CD4-positive, CD25-positive, alpha-beta regulatory T cell (primary cell): ENCODE measurements at regions not wholly inside any gene's neighbourhood (a gene's known extent, or its start where the extent isn't known, plus 50 kb on each side); places are given as distances from the start of the nearest gene placed in this dataset.

ENCODE experiments used
- ATAC-seq, 2 donors: fragments of 150-1000 bp; cut with Tn5 transposase; one replicate each; pipeline ENCODE4 v1.10.0; 2021; ENCODE audit warnings: low read depth in 2 of 2, moderate number of reproducible peaks in 2 of 2, moderate library complexity in 1 of 2
- DNase-seq, 3 donors: peaks; one replicate each; pipeline versions ENCODE4 v3.0.0 to v3.0.0-alpha.2; 2012 to 2022; ENCODE audit warnings: mixed read lengths in 1 of 3
- H3K27ac ChIP-seq: one replicate; pipeline ENCODE4 v1.7.0; 2013; ENCODE audit warnings: mild to moderate bottlenecking, low read length; ENCODE audit not compliant: insufficient read depth, poor library complexity, severe bottlenecking
- H3K27me3 ChIP-seq: one replicate; pipeline ENCODE4 v1.7.0; 2013; ENCODE audit warnings: low read length; ENCODE audit not compliant: control insufficient read depth, insufficient read depth
- H3K36me3 ChIP-seq: one replicate; pipeline ENCODE4 v1.7.0; 2013; ENCODE audit warnings: mild to moderate bottlenecking, low read length, moderate library complexity; ENCODE audit not compliant: control insufficient read depth, insufficient read depth
- H3K4me1 ChIP-seq: 2 replicates; pipeline ENCODE4 v1.7.0; 2013; ENCODE audit warnings: mild to moderate bottlenecking, low read length; ENCODE audit not compliant: insufficient read depth, control insufficient read depth, poor library complexity, severe bottlenecking
- H3K4me3 ChIP-seq: one replicate; pipeline ENCODE4 v1.7.0; 2013; ENCODE audit warnings: low read depth, mild to moderate bottlenecking, low read length, moderate library complexity
- H3K9me3 ChIP-seq, 2 experiments: 1 replicate in 1 of 2; 2 replicates in 1 of 2; pipeline ENCODE4 v1.7.0; 2013; ENCODE audit warnings: low read length in 2 of 2, mild to moderate bottlenecking in 1 of 2, moderate library complexity in 1 of 2; ENCODE audit not compliant: control insufficient read depth in 2 of 2
- H3K27ac Mint-ChIP-seq, 3 donors: one replicate each; pipeline ENCODE4 v1.8.0; 2020 to 2022; ENCODE audit warnings: mild to moderate bottlenecking in 3 of 3, mixed read lengths in 3 of 3, moderate library complexity in 2 of 3
- H3K27me3 Mint-ChIP-seq: one replicate; pipeline ENCODE4 v1.8.0; 2022; ENCODE audit warnings: mild to moderate bottlenecking, mixed read lengths
- H3K36me3 Mint-ChIP-seq: one replicate; pipeline ENCODE4 v1.8.0; 2020; ENCODE audit warnings: mixed read lengths
- H3K4me1 Mint-ChIP-seq, 4 donors: one replicate each; pipeline ENCODE4 v1.8.0; 2020 to 2022; ENCODE audit warnings: mixed read lengths in 4 of 4, mild to moderate bottlenecking in 1 of 4
- H3K4me3 Mint-ChIP-seq, 4 donors: one replicate each; pipeline ENCODE4 v1.8.0; 2020 to 2022; ENCODE audit warnings: mild to moderate bottlenecking in 4 of 4, mixed read lengths in 4 of 4, moderate library complexity in 3 of 4
- H3K9me3 Mint-ChIP-seq, 7 donors: one replicate each; pipeline ENCODE4 v1.8.0; 2020 to 2022; ENCODE audit warnings: mixed read lengths in 7 of 7, mild to moderate bottlenecking in 3 of 7, moderate library complexity in 2 of 7

DNA sequence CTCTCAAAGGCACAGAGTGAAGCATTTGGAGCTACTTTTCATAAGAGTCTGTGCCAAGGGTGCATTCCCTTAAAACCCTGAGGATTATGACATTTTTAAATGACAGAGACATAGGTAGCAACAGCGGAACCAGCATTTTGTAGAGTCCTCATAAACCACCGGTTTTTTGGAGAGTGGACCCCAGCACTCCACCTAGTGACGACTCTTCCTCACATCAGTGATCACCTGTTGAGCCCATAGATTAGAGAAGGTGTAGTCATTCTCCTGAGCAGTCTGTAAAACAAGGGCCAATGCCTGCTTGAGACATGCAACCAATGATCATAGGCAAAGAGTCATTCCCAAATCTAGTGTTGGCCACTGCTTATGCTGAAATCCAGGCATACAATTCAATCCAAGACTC, 399.1 kb downstream of the GXYLT1 start:
- H3K27ac Mint-ChIP-seq = no peak overlapping the region

DNA sequence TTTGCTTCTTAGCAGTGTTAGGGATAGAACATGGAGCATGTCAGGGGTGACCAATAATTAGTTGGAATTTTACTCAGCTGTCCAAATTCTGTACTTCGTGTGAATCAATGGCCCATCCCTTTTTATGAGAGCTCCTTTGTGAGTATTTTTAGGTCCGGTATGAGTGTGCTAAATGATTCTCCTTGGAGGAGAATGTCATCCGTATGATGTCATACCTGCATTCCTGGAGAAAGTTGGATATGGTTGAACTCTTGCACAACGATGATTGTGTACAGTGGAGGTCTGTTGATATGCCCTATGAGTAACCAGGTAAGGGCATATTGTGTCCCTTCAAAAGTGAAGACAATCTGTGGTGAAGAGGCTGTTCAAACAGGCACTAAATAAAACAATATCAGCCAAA, 400.8 kb downstream of the GXYLT1 start:
- no peak overlapping the region for H3K4me3 ChIP-seq
- Mint-ChIP-seq H3K4me3 (no peak overlapping the region), H3K27me3 (no peaks in the 10 kb centered on the region), H3K4me1 (no peaks in the 10 kb centered on the region), H3K9me3 (peaks cover 0 to 5% (median 0%) of the 10 kb centered on the region in 7 donors), H3K27ac (no peak overlapping the region), H3K36me3 (no peaks in the 10 kb centered on the region)
- H3K27ac ChIP-seq = no peak overlapping the region
- H3K4me1 ChIP-seq = no peaks in the 10 kb centered on the region
- H3K36me3 ChIP-seq = no peaks in the 10 kb centered on the region
- H3K27me3 ChIP-seq = no peaks in the 10 kb centered on the region
- DNase-seq (no peak), ATAC-seq (no peak)
- H3K9me3 ChIP-seq = no peaks in the 10 kb centered on the region

More for the DNA sequence above, 399.1 kb downstream of the GXYLT1 start:
- no peaks in the 10 kb centered on the region for H3K36me3 ChIP-seq
- no peak for ATAC-seq
- Mint-ChIP-seq H3K36me3 (no peaks in the 10 kb centered on the region), H3K4me3 (no peak overlapping the region), H3K9me3 (peaks cover 0 to 4% (median 0%) of the 10 kb centered on the region in 7 donors), H3K27me3 (no peaks in the 10 kb centered on the region), H3K4me1 (no peaks in the 10 kb centered on the region)
- no peak overlapping the region for H3K27ac ChIP-seq
- no peaks in the 10 kb centered on the region for H3K27me3 ChIP-seq
- no peak overlapping the region for H3K4me3 ChIP-seq
- H3K9me3 ChIP-seq = no peaks in the 10 kb centered on the region
- H3K4me1 ChIP-seq = no peaks in the 10 kb centered on the region
- no peak for DNase-seq

DNA sequence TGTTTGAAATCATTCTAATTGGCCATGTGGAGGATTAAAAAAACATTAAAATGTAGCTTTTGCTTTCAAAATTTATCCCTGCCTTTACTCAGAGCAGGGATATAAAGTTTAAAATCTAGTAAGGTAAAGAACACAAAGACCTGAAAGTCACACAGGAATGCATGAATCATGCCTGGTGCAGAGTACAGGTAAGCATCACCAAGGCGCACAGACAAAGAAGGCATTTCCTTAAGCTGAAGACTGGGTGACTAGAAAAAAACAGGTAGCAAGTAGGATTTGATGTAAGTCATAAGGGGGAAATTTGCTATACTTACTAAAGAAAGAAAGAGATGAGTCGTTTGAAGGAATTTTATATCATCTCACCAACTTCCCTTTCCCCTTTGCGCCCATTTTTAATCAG, 405.6 kb downstream of the GXYLT1 start:
- Mint-ChIP-seq H3K9me3 (peaks cover 0 to 4% (median 2%) of the 10 kb centered on the region in 7 donors), H3K4me1 (no peaks in the 10 kb centered on the region), H3K36me3 (no peaks in the 10 kb centered on the region), H3K4me3 (no peak overlapping the region), H3K27me3 (peaks cover 4% of the 10 kb centered on the region), H3K27ac (no peak overlapping the region)
- Histone ChIP-seq H3K27ac (no peak overlapping the region), H3K36me3 (no peaks in the 10 kb centered on the region), H3K9me3 (no peaks in the 10 kb centered on the region), H3K4me1 (no peaks in the 10 kb centered on the region), H3K4me3 (no peak overlapping the region), H3K27me3 (no peaks in the 10 kb centered on the region)
- ATAC-seq (no peak), DNase-seq (no peak)

DNA sequence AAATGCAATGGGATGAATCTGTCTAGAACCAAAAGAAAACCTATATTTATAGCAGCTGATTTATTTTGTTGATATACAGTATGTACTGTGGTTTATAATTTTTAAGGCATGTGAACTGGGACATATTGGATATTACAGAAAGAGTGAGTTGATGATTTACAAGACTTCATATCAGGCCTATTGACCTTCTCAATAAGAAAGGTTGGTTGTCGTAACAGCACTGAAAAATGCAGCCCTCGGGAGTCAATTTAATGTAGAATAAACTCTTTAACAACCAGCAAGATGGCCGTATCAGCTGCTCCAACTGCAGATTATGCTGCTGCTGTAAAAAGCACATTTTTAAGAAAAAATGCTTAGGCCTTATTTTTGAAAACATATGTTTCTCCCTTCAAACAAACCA, 407.3 kb downstream of the GXYLT1 start:
- H3K4me3 Mint-ChIP-seq = no peak overlapping the region
- peaks cover 4% of the 10 kb centered on the region for H3K27me3 Mint-ChIP-seq
- Histone ChIP-seq H3K4me3 (no peak overlapping the region), H3K9me3 (no peaks in the 10 kb centered on the region), H3K36me3 (no peaks in the 10 kb centered on the region), H3K4me1 (no peaks in the 10 kb centered on the region), H3K27ac (no peak overlapping the region), H3K27me3 (no peaks in the 10 kb centered on the region)
- peaks cover 0 to 6% (median 3%) of the 10 kb centered on the region in 7 donors for H3K9me3 Mint-ChIP-seq
- no peaks in the 10 kb centered on the region for H3K4me1 Mint-ChIP-seq
- no peak for ATAC-seq
- no peaks in the 10 kb centered on the region for H3K36me3 Mint-ChIP-seq
- DNase-seq = no peak
- H3K27ac Mint-ChIP-seq = no peak overlapping the region

DNA sequence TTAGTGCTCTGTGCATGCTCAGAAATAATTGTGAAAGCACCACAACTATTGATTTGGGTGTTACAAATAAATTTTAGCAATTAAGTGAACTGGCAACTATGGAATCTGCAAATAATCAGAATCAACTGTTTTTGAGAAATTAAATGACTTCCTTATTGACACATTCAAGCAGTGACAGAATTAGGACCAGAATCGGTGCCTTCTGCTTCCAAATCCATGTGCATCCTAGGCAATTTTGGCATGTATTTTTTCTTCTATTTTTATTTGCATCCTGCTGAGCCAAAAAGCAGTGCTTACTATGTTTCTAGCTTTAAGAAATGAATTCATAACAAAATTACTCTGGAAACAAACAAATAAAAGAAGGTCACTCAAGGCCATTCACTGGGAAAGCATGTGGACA, 408.2 kb downstream of the GXYLT1 start:
- DNase-seq (no peak), ATAC-seq (no peak)
- H3K27ac Mint-ChIP-seq = no peak overlapping the region
- peaks cover 0 to 4% (median 3%) of the 10 kb centered on the region in 7 donors for H3K9me3 Mint-ChIP-seq
- no peaks in the 10 kb centered on the region for H3K36me3 Mint-ChIP-seq
- H3K4me1 Mint-ChIP-seq = no peaks in the 10 kb centered on the region
- Histone ChIP-seq H3K27me3 (no peaks in the 10 kb centered on the region), H3K9me3 (no peaks in the 10 kb centered on the region), H3K36me3 (no peaks in the 10 kb centered on the region), H3K4me1 (no peaks in the 10 kb centered on the region), H3K27ac (no peak overlapping the region), H3K4me3 (no peak overlapping the region)
- H3K27me3 Mint-ChIP-seq = peaks cover 4% of the 10 kb centered on the region
- H3K4me3 Mint-ChIP-seq = no peak overlapping the region

DNA sequence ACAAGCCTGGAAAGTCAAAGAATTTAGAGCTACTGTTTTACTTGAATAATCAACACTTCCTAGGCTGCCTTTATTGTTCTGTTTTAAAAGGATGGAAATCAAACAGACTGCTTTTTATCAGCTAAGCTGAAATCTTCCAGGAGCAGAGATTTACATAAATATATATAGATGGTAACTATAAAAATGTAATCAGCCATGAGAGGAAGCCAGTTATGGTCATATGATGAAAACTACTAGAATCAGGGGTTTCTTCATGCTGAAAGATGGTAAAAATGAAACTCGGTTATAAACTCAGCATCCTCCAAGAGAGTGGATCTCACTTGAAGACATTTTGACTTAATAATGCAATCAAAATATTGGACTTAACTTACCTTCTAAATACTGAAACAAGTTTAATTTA, 413.0 kb downstream of the GXYLT1 start:
- Histone ChIP-seq H3K4me1 (no peaks in the 10 kb centered on the region), H3K4me3 (no peak overlapping the region), H3K27ac (no peak overlapping the region), H3K9me3 (no peaks in the 10 kb centered on the region), H3K36me3 (no peaks in the 10 kb centered on the region), H3K27me3 (no peaks in the 10 kb centered on the region)
- no peak for DNase-seq
- Mint-ChIP-seq H3K9me3 (peaks cover 0 to 6% (median 2%) of the 10 kb centered on the region in 7 donors), H3K27me3 (no peaks in the 10 kb centered on the region), H3K4me1 (no peaks in the 10 kb centered on the region), H3K4me3 (no peak overlapping the region), H3K36me3 (no peaks in the 10 kb centered on the region), H3K27ac (no peak overlapping the region)
- ATAC-seq = no peak

DNA sequence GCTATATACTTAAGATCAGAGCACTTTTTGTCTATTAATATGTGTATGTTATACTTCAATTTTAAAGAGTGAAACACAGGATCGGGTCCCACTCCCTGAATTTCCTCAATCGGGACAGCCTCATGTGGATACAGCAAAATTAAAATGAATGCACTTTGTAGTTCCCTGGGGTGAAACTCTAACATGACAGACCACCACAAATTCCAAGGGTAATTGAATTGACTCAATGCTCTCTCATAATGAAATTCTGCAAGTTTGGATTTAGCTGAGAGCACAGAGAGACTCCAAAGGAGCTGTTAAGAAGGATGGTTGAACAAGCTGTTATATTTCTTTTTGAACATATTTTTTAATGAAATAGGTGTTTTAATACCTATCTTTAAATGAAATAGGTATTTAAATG, 413.6 kb downstream of the GXYLT1 start:
- Histone ChIP-seq H3K4me3 (no peak overlapping the region), H3K27ac (no peak overlapping the region), H3K27me3 (no peaks in the 10 kb centered on the region), H3K9me3 (no peaks in the 10 kb centered on the region), H3K4me1 (no peaks in the 10 kb centered on the region), H3K36me3 (no peaks in the 10 kb centered on the region)
- Mint-ChIP-seq H3K4me3 (no peak overlapping the region), H3K36me3 (no peaks in the 10 kb centered on the region), H3K27me3 (no peaks in the 10 kb centered on the region), H3K27ac (no peak overlapping the region), H3K4me1 (no peaks in the 10 kb centered on the region), H3K9me3 (peaks cover 0 to 6% (median 2%) of the 10 kb centered on the region in 7 donors)
- DNase-seq = no peak
- no peak for ATAC-seq

DNA sequence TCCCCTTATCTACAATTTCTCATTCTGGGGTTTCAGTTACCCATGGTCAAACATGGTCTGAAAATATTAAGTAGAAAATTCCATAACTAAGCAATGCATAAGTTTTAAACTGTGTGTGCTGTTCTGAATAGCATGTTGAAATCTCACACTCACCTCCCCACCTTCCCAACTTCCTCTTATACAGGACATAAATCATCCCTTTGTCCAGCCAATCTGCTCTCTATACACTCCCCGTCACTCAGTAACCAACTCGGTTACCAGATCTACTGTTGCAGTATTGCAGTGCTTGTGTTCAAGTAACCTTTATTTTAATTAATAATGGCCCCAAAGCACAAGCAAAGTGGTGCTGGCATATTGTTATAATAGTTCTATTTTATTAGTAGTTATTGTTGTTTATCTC, 420.5 kb downstream of the GXYLT1 start:
- H3K27me3 ChIP-seq = no peaks in the 10 kb centered on the region
- H3K9me3 ChIP-seq = no peaks in the 10 kb centered on the region
- Mint-ChIP-seq H3K4me1 (no peaks in the 10 kb centered on the region), H3K9me3 (peaks cover 0 to 3% (median 0%) of the 10 kb centered on the region in 7 donors), H3K27me3 (no peaks in the 10 kb centered on the region), H3K4me3 (no peak overlapping the region), H3K36me3 (no peaks in the 10 kb centered on the region), H3K27ac (no peak overlapping the region)
- DNase-seq (no peak), ATAC-seq (no peak)
- H3K4me1 ChIP-seq = no peaks in the 10 kb centered on the region
- no peaks in the 10 kb centered on the region for H3K36me3 ChIP-seq
- no peak overlapping the region for H3K27ac ChIP-seq
- no peak overlapping the region for H3K4me3 ChIP-seq
